HG02571 (cell line): ENCODE measurements at regions not wholly inside any gene's neighbourhood (a gene's known extent, or its start where the extent isn't known, plus 50 kb on each side); places are given as distances from the start of the nearest gene placed in this dataset.
"Not testable (repeated sequence)": the region's sequence is repeated elsewhere in the genome, so short reads cannot be mapped to it uniquely, and the experiment has no call there.

Experiments
- ATAC-seq: cut with Tn5 transposase; IDR thresholded peaks from one replicate; pipeline ENCODE4 v1.9.1; 2021; ENCODE audit warnings: mild to moderate bottlenecking, moderate library complexity; ENCODE audit not compliant: unreplicated experiment

GRCh38 chrX:148080593-148080992 is 99.5 kb downstream of the FMR1NB start:
- ATAC-seq: no peak

- no peak for ATAC-seq
Observed at GRCh38 chrX:148084611-148085010, 103.5 kb downstream of the FMR1NB start.

GRCh38 chrX:148120151-148120550 is 139.0 kb downstream of the FMR1NB start:
- no peak for ATAC-seq

GRCh38 chrX:148120999-148121623 is 140.0 kb downstream of the FMR1NB start:
- no peak for ATAC-seq

GRCh38 chrX:148128872-148129505 is 147.9 kb downstream of the FMR1NB start:
- not testable (repeated sequence) for ATAC-seq

GRCh38 chrX:148133105-148133725 is 152.1 kb downstream of the FMR1NB start:
- no peak for ATAC-seq

GRCh38 chrX:148134578-148134977 is 153.4 kb downstream of the FMR1NB start:
- no peak for ATAC-seq

- ATAC-seq: no peak
Observed at GRCh38 chrX:148135738-148136137, 154.6 kb downstream of the FMR1NB start.

GRCh38 chrX:148146121-148146520 is 165.0 kb downstream of the FMR1NB start:
- ATAC-seq: no peak

GRCh38 chrX:148156986-148157385 is 175.8 kb downstream of the FMR1NB start:
- ATAC-seq: no peak

- no peak for ATAC-seq
Observed at GRCh38 chrX:148159796-148160195, 178.7 kb downstream of the FMR1NB start.

- ATAC-seq: no peak
Observed at GRCh38 chrX:148161701-148162100, 180.6 kb downstream of the FMR1NB start.

- no peak for ATAC-seq
Observed at GRCh38 chrX:148185631-148186030, 204.5 kb downstream of the FMR1NB start.

- no peak for ATAC-seq
Observed at GRCh38 chrX:148192547-148192946, 211.4 kb downstream of the FMR1NB start.

- no peak for ATAC-seq
Observed at GRCh38 chrX:148193759-148194158, 212.6 kb downstream of the FMR1NB start.

GRCh38 chrX:148203531-148203930 is 222.4 kb downstream of the FMR1NB start:
- ATAC-seq: no peak

GRCh38 chrX:148204195-148204594 is 223.1 kb downstream of the FMR1NB start:
- no peak for ATAC-seq

GRCh38 chrX:148214786-148215185 is 233.6 kb downstream of the FMR1NB start:
- no peak for ATAC-seq

GRCh38 chrX:148215726-148216125 is 234.6 kb downstream of the FMR1NB start:
- no peak for ATAC-seq

GRCh38 chrX:148223361-148223760 is 242.2 kb downstream of the FMR1NB start:
- ATAC-seq: no peak

GRCh38 chrX:148228521-148228920 is 247.4 kb downstream of the FMR1NB start:
- ATAC-seq: no peak

GRCh38 chrX:148229801-148230303 is 248.7 kb downstream of the FMR1NB start:
- ATAC-seq: no peak
